ENCODE measurements at regions not wholly inside any gene's neighbourhood (a gene's known extent, or its start where the extent isn't known, plus 50 kb on each side); places are given as distances from the start of the nearest gene placed in this dataset.
"Not testable (repeated sequence)": the region's sequence is repeated elsewhere in the genome, so short reads cannot be mapped to it uniquely, and the experiment has no call there.

DNA sequence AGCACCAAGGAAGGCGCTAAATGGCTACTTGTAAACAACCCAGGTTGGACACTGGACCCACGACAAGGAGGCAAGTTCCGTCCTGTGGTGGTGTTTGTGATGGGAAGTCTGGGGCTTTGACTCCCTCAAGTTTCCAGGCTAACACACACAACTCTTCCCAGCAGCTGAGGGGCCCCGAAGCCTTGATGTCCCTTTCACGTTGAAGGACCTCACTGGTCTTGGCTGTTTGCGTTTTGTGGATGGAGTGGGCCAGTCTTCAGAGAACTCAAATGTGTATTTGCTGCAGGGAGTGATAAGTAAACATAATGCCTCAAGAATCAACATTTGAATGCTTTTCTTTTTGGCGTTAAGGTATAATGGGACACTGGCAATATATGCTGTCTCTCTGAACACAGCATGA, 199.2 kb downstream of the TM9SF2 start:
- DNase-seq (ENCODE audit: low read depth in 2 of 2): no peak

DNA sequence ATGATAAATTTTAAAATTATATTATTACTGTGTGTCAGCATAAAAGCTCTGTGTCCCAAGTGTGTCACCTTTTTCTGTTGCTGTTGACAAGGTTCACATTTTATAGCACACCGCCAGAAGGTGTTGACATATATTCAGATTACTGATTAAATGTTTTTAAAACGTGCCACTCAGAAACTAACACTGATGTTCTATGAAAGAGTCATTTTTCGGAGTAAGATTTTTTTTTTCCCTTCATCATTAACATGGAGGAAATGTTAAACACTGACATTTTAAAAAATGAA, 197.5 kb downstream of the TM9SF2 start:
- no peak for DNase-seq (ENCODE audit: low read depth in 2 of 2)

DNA sequence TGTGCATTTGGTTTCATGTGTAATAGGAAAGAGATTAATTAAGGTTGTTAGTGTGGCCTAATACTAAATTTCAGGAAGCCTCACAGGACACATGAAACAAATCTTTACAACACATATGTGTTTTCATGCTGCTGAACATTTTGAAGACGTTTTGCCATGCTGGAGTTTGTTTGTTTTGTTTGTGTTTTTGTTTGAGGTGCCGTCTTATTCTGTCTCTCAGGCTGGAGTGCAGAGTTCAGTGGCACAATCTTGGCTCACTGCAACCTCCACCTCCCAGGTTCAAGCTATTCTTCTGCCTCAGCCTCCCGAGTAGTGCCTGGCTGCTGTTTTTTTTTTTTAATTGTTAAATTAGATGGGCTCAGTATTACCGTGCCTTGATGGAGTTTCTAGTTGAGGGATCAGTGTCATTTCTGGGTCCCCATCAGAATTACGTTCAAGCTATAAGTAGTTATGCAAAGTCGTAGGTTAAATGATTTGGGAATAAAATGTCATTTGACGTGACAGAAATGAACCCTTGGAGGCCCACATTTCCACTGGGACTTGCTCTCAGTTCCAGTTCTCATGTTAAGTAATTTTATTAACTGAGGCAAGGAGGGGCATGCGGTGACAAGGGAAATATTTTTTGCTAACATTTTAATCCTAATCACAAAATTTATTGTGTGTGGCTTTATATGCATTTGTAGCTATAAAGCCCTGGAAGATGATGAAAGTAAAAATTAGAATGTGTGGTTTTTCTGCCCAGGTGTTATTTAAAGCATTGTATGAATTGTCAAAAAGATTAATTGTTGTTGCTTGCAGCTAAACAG, 196.9 kb downstream of the TM9SF2 start:
- no peak for DNase-seq (ENCODE audit: low read depth in 2 of 2)

DNA sequence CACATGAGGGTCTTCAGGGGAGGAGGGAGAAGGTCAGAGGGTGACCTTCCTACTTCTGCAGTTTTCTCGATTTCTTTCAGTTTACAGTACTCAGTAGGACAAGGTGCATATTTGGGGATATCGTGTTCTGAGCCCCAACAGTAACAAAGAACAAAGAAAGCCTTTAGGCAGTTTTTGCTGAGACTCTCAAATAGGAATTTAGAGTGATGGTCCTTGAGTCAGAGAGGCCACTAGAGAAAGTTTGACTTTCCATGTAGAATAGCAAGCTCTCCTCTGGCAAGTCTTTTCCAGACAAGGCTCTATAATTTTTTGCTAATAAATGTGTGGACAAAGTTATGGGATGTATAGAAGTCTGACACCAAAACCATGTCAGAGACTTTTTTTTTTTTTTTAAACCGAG, 194.6 kb downstream of the TM9SF2 start:
- no peak for DNase-seq (ENCODE audit: low read depth in 2 of 2)

GRCh38 chr13:99693852-99694611, 192.8 kb downstream of the TM9SF2 start:
- no peak for DNase-seq (ENCODE audit: low read depth in 2 of 2)

GRCh38 chr13:99693351-99693750, 192.1 kb downstream of the TM9SF2 start:
- no peak for DNase-seq (ENCODE audit: low read depth in 2 of 2)

- no peak for DNase-seq (ENCODE audit: low read depth in 2 of 2)
These were observed 191.6 kb downstream of the TM9SF2 start for GRCh38 chr13:99692854-99693253.

GRCh38 chr13:99691552-99691951, 190.3 kb downstream of the TM9SF2 start:
- no peak for DNase-seq (ENCODE audit: low read depth in 2 of 2)

GRCh38 chr13:99690426-99691174, 189.3 kb downstream of the TM9SF2 start:
- no peak for DNase-seq (ENCODE audit: low read depth in 2 of 2)

DNA sequence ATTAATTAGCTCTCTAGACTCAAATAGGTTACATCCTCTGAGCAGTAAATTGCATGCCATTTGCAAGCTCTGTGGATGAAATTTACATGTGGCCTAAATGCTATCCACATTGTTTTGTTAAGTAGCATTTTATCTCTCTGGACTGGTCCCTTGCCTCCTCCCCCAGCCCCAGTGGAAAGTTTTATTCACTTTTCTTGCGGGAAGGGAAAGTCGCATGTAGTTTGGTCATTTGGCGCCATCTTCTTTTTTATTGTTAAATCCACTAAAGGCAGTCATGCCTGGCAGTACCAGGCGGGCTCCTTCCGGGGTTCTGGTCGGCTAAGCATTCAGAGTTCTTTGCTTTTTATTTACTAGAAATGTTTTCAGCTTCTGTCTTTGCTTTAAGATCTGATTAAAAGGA, 188.7 kb downstream of the TM9SF2 start:
- no peak for DNase-seq (ENCODE audit: low read depth in 2 of 2)

DNA sequence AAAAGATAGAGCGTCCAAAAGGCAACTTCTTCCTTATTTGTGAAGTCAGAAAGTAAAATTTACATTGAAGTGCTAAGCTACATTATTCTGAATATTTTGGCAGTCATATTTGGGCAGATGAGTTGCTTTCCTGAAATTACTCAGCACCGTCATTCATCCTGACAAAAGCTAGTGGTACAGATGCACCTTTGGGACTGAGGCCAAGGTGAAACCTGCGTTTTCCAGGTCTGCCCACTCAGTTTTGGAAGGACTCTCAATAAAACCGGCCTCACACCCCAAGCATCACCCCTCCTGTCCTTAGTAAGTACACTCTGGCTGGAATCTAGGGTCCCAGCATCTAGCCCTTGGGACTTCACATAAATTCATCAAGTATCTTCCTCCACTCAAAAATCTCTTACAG, 187.5 kb downstream of the TM9SF2 start:
- DNase-seq (ENCODE audit: low read depth in 2 of 2): no peak

DNA sequence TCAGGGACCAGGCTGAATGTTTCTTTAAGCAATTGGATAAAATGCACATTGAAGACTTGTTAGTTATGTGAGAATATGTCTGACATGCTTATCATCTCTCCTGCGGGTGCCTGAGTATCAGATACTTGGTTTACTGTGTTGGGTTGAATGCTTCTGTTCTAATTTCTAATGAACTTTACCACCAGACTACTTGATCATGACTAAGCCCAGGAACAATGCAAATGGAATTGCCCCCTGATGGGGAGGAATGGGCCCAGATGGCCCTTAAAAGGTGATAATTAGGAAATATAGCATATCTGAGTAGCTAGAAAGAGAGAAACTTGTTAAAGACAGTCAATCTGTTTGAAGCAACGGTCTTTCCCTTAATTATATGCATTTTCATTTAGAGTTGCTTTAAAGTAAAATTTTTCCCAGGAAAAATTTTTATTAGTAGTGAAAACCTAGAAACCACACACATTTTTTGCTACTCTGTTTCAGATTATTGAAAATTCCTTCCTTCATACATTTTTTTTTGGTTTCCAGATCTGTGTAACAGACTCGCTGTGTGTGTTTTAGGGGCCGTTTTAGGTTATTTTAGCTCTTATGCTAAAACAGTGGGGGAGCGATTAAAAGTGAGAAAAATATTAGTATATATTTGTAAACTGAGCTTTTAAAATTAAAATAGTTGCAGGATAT, 186.6 kb downstream of the TM9SF2 start:
- DNase-seq (ENCODE audit: low read depth in 2 of 2): no peak

- DNase-seq (ENCODE audit: low read depth in 2 of 2): no peak
These were observed 185.7 kb downstream of the TM9SF2 start for GRCh38 chr13:99686944-99687411.

GRCh38 chr13:99686157-99686572, 184.9 kb downstream of the TM9SF2 start:
- DNase-seq (ENCODE audit: low read depth in 2 of 2): no peak

DNA sequence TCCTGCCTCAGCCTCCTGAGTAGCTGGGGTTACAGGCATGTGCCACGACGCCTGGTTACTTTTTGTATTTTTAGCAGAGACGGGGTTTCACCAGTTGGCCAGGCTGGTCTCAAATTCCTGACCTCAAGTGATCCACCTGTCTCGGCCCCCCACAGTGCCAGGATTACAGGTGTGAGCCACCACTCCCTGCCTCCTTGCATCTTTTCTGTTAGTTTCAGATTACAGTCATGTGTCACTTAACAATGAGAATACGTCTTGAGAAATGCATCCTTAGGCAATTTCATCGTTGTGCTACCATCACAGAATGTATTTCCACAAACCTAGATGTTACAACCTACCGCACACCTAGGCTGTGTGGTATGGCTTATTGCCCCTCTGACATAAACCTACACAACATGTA, 180.4 kb downstream of the TM9SF2 start:
- no peak for DNase-seq (ENCODE audit: low read depth in 2 of 2)

- DNase-seq (ENCODE audit: low read depth in 2 of 2): no peak
These were observed 176.1 kb downstream of the TM9SF2 start for GRCh38 chr13:99677116-99677951.

GRCh38 chr13:99671746-99672145, 170.5 kb downstream of the TM9SF2 start:
- no peak for DNase-seq (ENCODE audit: low read depth in 2 of 2)

- not testable (repeated sequence) for DNase-seq (ENCODE audit: low read depth in 2 of 2)
These were observed 167.8 kb downstream of the TM9SF2 start for GRCh38 chr13:99669096-99669495.

DNA sequence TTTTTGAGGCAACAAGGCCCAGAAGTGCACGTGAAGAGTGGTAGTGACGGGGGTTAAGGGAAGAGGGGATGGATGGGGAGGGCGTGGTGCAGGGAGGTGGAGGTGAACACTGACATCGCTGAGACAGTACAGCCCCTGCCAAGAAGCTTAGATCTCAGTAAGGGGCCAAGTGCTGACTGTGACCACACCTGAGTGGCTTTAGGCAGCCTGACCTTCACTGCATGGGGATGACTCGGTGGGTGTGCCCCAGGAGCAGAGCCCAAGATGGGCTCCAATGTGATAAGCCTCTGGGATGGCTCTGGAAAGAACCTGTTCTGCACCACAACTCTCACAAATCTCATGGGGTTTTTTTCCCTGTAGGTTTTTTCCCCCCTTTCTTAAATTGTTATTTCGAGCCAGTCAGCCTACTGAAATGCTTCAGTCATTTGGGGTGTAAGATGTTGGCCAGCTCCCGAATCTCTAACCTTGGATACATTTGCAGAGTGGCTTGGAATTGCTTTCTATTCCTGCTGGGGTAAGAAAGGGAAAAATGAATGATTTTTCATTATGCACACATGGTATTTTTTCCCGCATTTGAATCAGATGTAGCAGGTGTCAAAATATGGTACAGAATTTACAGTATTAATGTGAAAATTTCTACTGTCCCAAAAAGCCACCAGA, 165.0 kb downstream of the TM9SF2 start:
- DNase-seq (ENCODE audit: low read depth in 2 of 2): no peak

GRCh38 chr13:99665711-99666110, 164.4 kb downstream of the TM9SF2 start:
- DNase-seq (ENCODE audit: low read depth in 2 of 2): no peak

- DNase-seq (ENCODE audit: low read depth in 2 of 2): no peak
These were observed 162.6 kb downstream of the TM9SF2 start for GRCh38 chr13:99663908-99664307.
